HG02870 (cell line): ENCODE measurements at regions not wholly inside any gene's neighbourhood (a gene's known extent, or its start where the extent isn't known, plus 50 kb on each side); places are given as distances from the start of the nearest gene placed in this dataset.
A peak's percentile ranks its signal among the peaks of the same experiment; 100 is the strongest.

Experiments
- ATAC-seq: cut with Tn5 transposase; IDR thresholded peaks from one replicate; pipeline ENCODE4 v1.9.1; 2021; ENCODE audit warnings: mild to moderate bottlenecking, moderate library complexity; ENCODE audit not compliant: unreplicated experiment

- no peak for ATAC-seq
Measured at GRCh38 chr6:40726853-40727252, 139.7 kb upstream of the LRFN2 start.

- ATAC-seq: no peak
Measured at GRCh38 chr6:40725390-40725789, 138.2 kb upstream of the LRFN2 start.

DNA sequence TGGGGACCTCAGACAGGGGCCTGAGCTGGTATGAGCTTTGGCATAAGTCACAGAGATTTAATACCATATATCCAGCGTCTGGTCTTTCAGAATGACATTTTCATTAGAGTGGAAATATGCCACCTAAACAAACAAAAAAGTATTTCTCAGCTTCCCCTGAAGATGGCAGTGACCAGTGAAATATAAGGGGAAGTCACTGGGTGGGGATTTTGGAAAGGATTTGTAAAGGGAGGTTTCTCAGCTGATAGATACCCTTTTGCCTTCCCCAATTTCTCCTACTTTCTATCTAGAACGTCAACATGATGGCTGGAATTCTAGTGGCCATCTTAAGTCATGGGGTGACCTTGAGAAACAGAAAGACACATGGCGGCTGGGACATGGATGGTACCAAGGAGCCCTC is 137.7 kb upstream of the LRFN2 start:
- no peak for ATAC-seq

GRCh38 chr6:40723967-40724366 is 136.8 kb upstream of the LRFN2 start:
- ATAC-seq: no peak

DNA sequence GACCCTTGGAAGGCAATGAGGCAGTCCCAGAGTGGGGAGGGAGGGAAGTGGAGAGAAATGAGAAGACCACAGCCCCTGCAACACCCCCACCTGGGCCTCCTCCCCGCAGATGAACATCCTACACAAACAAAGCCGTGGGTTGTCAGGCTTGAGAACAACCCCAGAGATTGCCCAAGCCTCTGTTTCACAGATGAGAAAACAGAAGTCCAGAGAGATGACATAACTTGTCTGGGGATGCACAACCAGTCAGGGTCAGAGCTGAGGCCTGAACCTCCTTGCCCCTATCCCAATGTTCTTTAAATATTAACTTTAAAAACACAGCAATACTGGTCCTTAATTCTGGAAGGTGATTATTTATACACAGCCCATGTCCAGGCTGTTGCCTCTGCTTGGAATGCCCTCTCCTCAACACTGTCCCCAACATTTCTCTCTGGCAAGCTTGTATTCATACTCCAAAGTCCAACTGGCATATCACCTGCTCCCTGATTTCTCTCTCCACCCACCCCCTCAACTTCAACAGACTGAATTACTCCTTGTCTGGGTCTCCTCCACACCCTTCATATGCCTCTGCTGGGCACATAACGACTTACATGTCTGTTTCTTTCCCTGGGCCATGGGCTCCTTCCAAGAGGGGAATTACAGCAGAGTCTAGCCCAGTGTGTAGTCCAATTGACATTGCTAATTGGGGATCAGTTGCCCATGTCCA is 135.5 kb upstream of the LRFN2 start:
- ATAC-seq: no peak

DNA sequence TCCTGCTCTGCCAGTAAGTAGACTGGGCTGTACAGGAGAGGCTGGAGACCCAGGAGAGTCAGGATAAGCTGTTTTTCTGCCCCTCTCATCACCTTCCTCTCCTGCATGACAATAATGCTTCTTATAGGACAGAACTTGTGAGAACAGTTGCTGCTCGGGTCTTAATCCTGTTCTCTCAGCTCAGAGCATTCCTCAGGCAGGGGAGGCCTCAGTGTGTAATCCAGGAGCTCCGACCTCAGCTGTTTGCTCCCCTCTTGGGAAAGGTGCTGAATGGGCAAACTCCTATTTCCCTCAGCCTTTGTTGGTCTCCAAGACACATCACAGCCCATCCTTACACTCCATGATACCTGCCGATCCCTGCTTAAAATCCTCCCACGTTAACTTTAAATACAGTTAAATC is 134.9 kb upstream of the LRFN2 start:
- no peak for ATAC-seq

DNA sequence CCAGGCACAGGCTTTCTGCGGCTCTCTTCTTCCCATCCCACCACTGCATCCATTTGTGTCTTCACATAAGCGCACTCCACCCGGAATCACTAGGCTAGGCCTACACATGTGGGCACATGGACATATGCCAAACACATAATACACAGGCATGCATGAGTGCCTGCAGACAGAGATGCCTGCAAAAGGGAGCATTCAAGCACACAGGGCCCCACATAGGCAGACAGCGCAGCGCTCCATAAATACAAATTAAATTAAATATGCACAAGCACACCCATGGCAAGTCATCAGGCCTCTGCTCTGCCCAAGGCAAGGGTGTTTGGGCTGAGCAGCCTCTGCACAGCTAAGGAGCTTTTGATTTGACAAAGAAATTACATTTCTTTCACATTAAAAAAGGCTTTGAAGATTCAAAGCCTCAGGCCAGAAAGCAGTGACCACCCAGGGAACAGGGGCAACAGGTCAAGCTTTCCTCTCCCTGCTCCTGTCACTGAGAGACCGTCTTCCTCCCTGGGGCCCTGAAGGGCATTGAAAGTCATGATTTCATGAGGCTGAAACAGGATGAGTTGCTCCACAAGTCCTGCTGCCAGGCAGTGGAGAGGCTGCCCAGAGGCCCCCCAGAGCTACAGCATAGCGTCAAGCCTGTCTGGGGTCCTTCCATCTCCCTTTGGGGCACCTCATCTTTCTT is 134.2 kb upstream of the LRFN2 start:
- no peak for ATAC-seq

- ATAC-seq: no peak
Measured at GRCh38 chr6:40720375-40720748, 133.2 kb upstream of the LRFN2 start.

- ATAC-seq: peak; percentile 69
Measured at GRCh38 chr6:40719671-40720374, 132.7 kb upstream of the LRFN2 start.

- no peak for ATAC-seq
Measured at GRCh38 chr6:40718401-40718800, 131.2 kb upstream of the LRFN2 start.

- no peak for ATAC-seq
Measured at GRCh38 chr6:40717411-40718057, 130.4 kb upstream of the LRFN2 start.

DNA sequence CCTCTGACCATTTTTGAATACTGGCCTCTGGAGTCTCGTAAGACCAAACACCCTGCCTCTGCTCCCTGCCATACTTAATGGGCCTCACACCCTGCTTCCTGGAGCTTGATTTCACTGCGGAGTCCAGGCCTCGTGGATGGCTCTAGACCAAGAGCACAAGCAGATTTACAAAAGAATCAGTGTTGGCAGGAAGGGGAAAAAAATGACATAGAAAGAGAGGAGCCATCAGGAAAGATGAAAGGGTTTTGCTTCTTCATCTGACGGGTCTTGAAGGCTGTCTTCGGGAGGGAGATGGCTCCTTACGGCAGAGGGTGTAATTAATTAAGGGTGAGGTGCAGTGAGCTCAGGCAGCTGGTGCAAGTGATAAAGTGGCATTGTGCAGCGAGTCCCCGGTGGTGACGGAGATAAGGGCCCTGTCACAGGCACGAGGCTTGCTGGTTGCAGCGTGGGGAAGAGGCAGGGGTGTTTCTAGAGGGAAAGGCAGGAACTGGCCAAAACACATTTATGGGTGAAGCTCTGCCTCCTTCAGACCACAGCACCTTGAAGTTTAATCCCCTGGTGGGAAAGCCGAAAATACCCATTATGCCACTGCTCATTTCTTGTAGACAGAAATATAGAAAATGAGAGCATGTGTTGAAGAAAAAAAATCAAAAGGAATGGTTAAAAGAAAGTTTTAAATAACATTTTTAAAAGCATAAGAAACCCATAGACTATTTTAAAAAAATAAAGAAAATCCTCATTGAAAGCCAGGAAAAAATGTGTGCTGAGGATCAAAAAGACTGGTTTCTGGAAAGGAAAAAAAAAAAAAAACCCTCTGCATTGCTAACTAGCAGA is 128.6 kb upstream of the LRFN2 start:
- no peak for ATAC-seq

DNA sequence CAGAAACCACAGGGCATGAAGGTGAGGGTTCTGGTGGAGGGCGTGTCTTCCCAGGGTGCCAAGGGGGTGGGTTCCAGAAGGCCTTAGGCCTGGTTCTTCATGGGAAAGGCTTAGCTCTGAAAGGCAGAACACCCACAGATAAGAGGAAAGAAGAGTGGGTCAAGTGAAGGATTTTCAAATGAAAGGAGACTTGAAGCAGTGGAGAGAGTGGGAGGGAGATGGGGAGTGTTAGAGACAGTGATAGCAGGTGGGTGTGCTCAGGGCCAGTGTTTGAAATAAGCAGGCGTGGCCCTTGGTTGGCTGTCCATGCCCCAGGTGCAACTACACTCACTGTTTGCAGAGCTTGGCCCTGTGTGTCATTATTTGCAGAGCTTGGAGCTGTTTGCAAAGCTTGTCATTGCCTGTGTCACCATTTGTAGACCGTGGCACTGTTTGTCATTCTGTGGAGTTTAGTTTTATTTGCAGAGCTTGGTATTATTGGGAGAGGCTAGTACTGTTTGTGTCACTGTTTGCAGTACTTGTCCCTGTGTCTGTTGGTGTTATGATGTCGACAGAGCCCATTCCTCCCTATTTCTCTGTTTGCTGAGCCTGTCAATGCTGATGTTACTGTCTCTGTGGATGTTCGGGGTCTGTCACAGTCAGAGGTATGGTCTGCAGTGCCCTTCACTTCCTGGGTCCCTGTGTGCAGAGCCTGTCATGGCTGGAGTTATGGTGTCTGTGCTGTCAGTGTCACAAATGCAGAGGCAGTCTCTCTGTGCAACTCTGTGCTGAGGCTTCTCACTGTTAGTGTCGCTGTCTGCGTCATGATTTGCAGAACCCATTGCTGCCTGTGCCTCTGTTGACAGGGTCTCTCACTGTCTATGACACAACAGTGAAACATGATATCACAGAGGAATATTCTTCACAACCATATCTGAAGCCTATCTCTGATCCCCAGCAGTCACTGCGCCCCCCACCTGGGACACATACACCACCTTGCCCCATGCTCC is 127.7 kb upstream of the LRFN2 start:
- ATAC-seq: no peak

GRCh38 chr6:40714143-40714542 is 127.0 kb upstream of the LRFN2 start:
- no peak for ATAC-seq

DNA sequence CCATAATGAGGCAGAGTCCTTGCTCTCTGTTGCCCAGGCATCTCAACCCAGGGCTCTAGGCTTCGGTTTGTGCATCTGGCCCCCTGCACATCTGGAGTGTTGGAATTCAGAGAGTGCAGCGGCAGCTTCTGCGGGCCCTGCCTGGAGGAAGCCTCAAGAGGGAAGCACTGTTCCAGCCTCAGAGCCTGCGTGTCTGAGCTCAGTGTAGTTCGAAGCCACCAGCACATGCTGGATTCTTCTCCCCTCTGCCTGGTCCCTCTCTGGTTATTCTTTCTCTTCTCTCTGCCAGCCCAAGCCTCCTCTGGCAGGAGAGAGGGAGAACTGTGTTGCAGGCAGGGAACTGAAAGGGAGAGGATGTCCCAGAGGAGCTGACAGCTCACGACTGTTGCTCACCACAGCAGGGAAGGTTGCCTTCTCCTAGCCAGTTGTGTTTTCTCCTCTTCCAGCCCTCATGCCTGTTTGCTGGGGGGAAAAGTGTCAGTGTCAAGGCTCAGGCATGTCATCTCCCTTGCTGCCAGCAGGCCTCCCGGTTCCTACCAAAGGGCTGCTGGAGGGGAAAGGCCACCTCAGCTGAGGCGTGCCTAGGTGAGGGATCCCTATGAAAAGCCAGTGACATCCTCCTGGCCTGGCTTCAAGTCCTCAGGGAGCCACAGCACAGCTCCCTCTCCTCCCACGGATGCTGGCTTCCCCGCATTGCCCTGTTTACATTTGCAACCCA is 126.0 kb upstream of the LRFN2 start:
- ATAC-seq: no peak

DNA sequence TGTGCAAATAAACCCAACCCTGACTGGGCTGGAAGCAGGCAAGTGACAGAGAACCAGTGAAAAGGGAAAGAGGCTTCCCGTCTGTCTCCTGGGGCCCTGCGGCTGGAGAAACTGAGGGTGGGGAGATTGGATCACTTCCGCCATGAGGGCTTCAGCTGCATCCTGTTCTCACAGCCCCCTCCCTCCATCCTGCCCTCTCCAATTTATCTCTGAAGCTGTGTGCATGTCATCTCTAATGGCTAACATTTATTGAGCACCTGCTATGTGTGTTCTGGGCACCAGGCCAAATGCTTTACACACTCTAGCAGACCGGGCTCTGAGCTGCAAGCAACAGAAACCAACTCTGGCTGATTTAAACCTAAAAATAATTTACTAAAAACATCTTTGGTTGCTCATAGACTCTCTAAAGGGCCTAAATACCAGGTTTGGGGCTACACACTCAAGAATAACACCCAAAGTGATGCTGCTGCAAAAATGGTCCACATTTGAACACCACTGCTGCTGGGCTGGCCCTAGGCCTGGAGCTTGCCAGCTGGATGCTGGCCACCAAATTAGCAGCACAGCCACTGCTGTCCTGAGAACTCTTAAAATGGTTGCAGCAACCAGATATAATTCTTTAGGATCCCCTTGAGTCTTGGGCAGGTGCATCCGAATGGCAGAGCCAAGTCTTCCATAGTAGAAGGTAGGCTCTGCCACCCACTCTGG is 123.6 kb upstream of the LRFN2 start:
- ATAC-seq: no peak

DNA sequence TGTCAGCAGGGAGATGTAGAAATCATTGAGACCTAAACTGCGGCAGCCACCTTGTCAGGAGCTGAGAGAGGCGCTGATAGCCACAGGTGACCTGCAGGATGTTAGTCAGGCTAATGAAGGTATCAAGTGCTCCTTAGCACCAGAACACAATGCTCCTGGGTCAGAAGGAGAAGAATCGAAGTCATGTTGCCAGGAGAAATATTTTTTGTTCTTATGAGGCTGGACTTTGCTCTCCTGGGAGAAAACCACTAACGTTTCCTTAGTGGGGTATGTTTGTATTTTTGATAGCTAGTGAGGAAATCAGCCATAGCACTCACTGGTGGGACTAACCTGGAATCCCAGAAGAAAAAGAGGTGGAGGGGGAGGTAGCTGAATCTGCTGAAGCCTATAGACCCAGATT is 120.9 kb upstream of the LRFN2 start:
- no peak for ATAC-seq

DNA sequence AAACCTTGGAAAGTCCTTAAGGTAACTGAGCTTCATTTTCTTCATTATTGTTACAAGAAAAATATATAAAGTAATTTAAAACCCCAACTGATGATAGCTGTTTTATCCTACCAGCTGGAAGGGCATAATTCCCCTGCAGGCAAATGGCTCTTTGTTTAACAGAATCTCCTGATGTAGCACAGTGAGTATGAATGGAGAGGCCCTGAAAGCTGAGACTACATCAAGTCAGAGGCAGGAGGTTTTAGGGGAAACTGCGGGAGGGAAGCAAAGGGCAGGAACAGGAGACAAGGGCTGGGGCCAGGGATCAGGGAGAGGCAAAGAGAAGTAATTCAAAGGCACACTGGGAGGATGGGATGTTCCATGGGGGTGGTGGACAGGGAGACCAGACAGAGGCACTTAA is 119.0 kb upstream of the LRFN2 start:
- ATAC-seq: no peak
